Hepatocyte (in vitro differentiated cells): ENCODE measurements at regions not wholly inside any gene's neighbourhood (a gene's known extent, or its start where the extent isn't known, plus 50 kb on each side); places are given as distances from the start of the nearest gene placed in this dataset.

Source experiments
- CTCF ChIP-seq: fragments of 200-600 bp; sonication (generic); IDR thresholded peaks from 2 replicates; pipeline ENCODE4 v1.5.1; 2016; ENCODE audit warnings: antibody characterized with exemption, mild to moderate bottlenecking; ENCODE audit not compliant: poor library complexity
- EZH2 ChIP-seq: fragments of 200-600 bp; sonication (generic); IDR thresholded peaks from 2 replicates; pipeline ENCODE4 v1.6.1; 2016; ENCODE audit warnings: antibody characterized with exemption, mild to moderate bottlenecking, borderline replicate concordance

GRCh38 chr4:10212901-10213300 is 96.3 kb upstream of the WDR1 start:
- no peak for TF ChIP-seq EZH2
- no peak for TF ChIP-seq CTCF
